K562 (cell line): ENCODE measurements at regions not wholly inside any gene's neighbourhood (a gene's known extent, or its start where the extent isn't known, plus 50 kb on each side); places are given as distances from the start of the nearest gene placed in this dataset.

Experiments
- ATAC-seq: fragments of 200-7000 bp; cut with Tn5 transposase; 3 replicates; pipeline ENCODE4 v1.9.1; 2020; ENCODE audit warnings: moderate library complexity
- BruUV-seq: library from RNA; stranded (reverse); fragments of 400-500 nt; replicated peaks from 2 replicates; lab custom pipeline; 2021; lab: Mats Ljungman, UMichigan
- CTCF ChIA-PET: fragments of 300-600 bp; formaldehyde crosslinking; extraction: SDS; loops from one replicate; lab custom pipeline; 2021; ENCODE audit warnings: low intra/inter-chr PET ratio; lab: Yijun Ruan, JAX
- POLR2A ChIA-PET: fragments of 300-600, 350-650 bp; sonication (Branson Sonifier 250); formaldehyde crosslinking; extraction: SDS; loops from one replicate; lab custom pipeline; 2021; ENCODE audit warnings: antibody characterized with exemption, inconsistent platforms; lab: Yijun Ruan, JAX
- DNase-seq, 4 experiments: peaks; one replicate each; pipeline versions ENCODE4 v3.0.0 to v3.0.0-alpha.2; 2011 to 2018; ENCODE audit warnings: low spot score in 3 of 4, mixed read lengths in 3 of 4; ENCODE audit errors: extremely low read depth in 1 of 4
- FAIRE-seq: peaks from 2 replicates; lab custom pipeline; 2011; peaks lifted over from hg19 to GRCh38; lab: Jason Lieb, UNC
- H2AFZ ChIP-seq: 2 replicates; pipeline ENCODE4 v1.6.0; 2011; ENCODE audit warnings: low read depth, low read length, control low read depth, inconsistent platforms
- H3K27ac ChIP-seq: fragments of 200-600 bp; 3 replicates; pipeline ENCODE4 v1.8.0; 2011; ENCODE audit warnings: low read depth, mild to moderate bottlenecking, control low read depth, inconsistent platforms, low read length, moderate library complexity, mixed read lengths; ENCODE audit errors: extremely low read depth
- H3K27me3 ChIP-seq, 2 experiments: fragments of 300-600 bp in 1 of 2; 2 replicates in 1 of 2; 3 replicates in 1 of 2; pipeline versions ENCODE4 v1.6.0 to v1.8.0; 2011; ENCODE audit warnings: inconsistent platforms in 2 of 2, low read length in 2 of 2, mild to moderate bottlenecking in 1 of 2, mixed read lengths in 1 of 2, moderate library complexity in 1 of 2; ENCODE audit not compliant: control insufficient read depth in 2 of 2, insufficient read depth in 2 of 2
- H3K36me3 ChIP-seq: fragments of 300-600 bp; 3 replicates; pipeline ENCODE4 v1.8.0; 2011; ENCODE audit warnings: mild to moderate bottlenecking, low read length, inconsistent platforms; ENCODE audit not compliant: control insufficient read depth, insufficient read depth
- H3K4me1 ChIP-seq, 2 experiments: fragments of 200-600 bp in 1 of 2; replicated peaks in 1 of 2; 2 replicates in 1 of 2; 3 replicates in 1 of 2; pipeline versions ENCODE4 v1.5.1 to v1.8.0; 2011; ENCODE audit warnings: inconsistent platforms in 2 of 2, low read length in 2 of 2, mild to moderate bottlenecking in 1 of 2, mixed read lengths in 1 of 2, moderate library complexity in 1 of 2; ENCODE audit not compliant: control insufficient read depth in 2 of 2, insufficient read depth in 2 of 2
- H3K4me2 ChIP-seq: 2 replicates; pipeline ENCODE4 v1.6.1; 2011; ENCODE audit warnings: low read length, control low read depth, inconsistent platforms, mixed read lengths; ENCODE audit not compliant: insufficient read depth
- H3K4me3 ChIP-seq: fragments of 200-600 bp; sonication (generic), shearing (Covaris generic); 2 replicates; pipeline ENCODE4 v1.5.1; 2016; ENCODE audit warnings: control low read depth, inconsistent platforms
- H3K79me2 ChIP-seq: fragments of 200-600 bp; 3 replicates; pipeline ENCODE4 v1.8.0; 2011; ENCODE audit warnings: low read length, inconsistent platforms; ENCODE audit not compliant: control insufficient read depth, insufficient read depth
- H3K9ac ChIP-seq, 2 experiments: 2 replicates each; pipeline versions ENCODE4 v1.6.0 to v1.6.1; 2011; ENCODE audit warnings: low read depth in 2 of 2, low read length in 2 of 2, control low read depth in 1 of 2, inconsistent platforms in 1 of 2, mild to moderate bottlenecking in 1 of 2, mixed read lengths in 1 of 2; ENCODE audit not compliant: insufficient read depth in 1 of 2
- H3K9me1 ChIP-seq: one replicate; pipeline ENCODE4 v1.6.0; 2011; ENCODE audit warnings: inconsistent platforms, mild to moderate bottlenecking, low read length, moderate library complexity; ENCODE audit not compliant: control insufficient read depth, insufficient read depth
- H3K9me3 ChIP-seq: replicated peaks from 2 replicates; pipeline ENCODE4 v1.5.1; 2011; ENCODE audit warnings: low read depth, low read length, inconsistent platforms; ENCODE audit not compliant: control insufficient read depth, insufficient read depth
- H4K20me1 ChIP-seq: replicated peaks from 2 replicates; pipeline ENCODE4 v1.6.1; 2011; ENCODE audit warnings: low read length, inconsistent platforms, mixed read lengths; ENCODE audit not compliant: control insufficient read depth, insufficient read depth
- L3MBTL2 ChIP-seq: fragments of 450-650 bp; IDR thresholded peaks from 2 replicates; pipeline ENCODE4 v1.6.1; 2016; ENCODE audit warnings: mild to moderate bottlenecking, moderate library complexity
- NR2F6 ChIP-seq: fragments of 450-650 bp; formaldehyde crosslinking; IDR thresholded peaks from 2 replicates; pipeline ENCODE4 v1.4.0; 2020; ENCODE audit warnings: mild to moderate bottlenecking
- ZEB2 ChIP-seq: fragments of 450-650 bp; IDR thresholded peaks from 2 replicates; pipeline ENCODE4 v1.6.1; 2016
- WGBS: fragments of 100-300 bp; shearing (Covaris generic); methylation state at CpG from one replicate; pipeline ENCODE4 v1.1.6; 2016; ENCODE audit warnings: low coverage, mixed read lengths; ENCODE audit not compliant: insufficient coverage; ENCODE audit errors: missing lambda C conversion rate; 5-methylcytosine and 5-hydroxymethylcytosine counted together
- in situ Hi-C: fragments of 300-500 bp; cut with MboI; formaldehyde crosslinking; loops from 4 replicates; pipeline ENCODE4 v1.15.0; 2018; ENCODE audit warnings: inconsistent platforms, mixed read lengths
- intact Hi-C: fragments of 100-400 bp; cut with micrococcal nuclease; formaldehyde crosslinking; loops from 2 replicates; pipeline ENCODE4 v1.14.2; 2022
- TF ChIP-seq, protein P1 (sequence below), 2 experiments: fragments of 450-650 bp; formaldehyde crosslinking in 1 of 2; IDR thresholded peaks; 2 replicates each; pipeline versions ENCODE4 v1.4.0 to v1.6.1; 2014 to 2020; ENCODE audit warnings: mild to moderate bottlenecking in 2 of 2, borderline replicate concordance in 1 of 2, low read depth in 1 of 2
- TF ChIP-seq, protein P2 (sequence below): fragments of 250-450 bp; sonication (Bioruptor Pico); IDR thresholded peaks from 2 replicates; pipeline ENCODE4 v1.5.0; 2021; ENCODE audit warnings: mild to moderate bottlenecking, moderate library complexity
- TF ChIP-seq, protein P3 (sequence below), 2 experiments: IDR thresholded peaks in 1 of 2; conservative IDR thresholded peaks in 1 of 2; 2 replicates each; pipeline ENCODE4 v1.6.1; 2016; ENCODE audit warnings: low read depth in 2 of 2, mild to moderate bottlenecking in 1 of 2, missing compliant biosample characterization in 1 of 2, missing genetic modification characterization in 1 of 2, moderate library complexity in 1 of 2

DNA sequence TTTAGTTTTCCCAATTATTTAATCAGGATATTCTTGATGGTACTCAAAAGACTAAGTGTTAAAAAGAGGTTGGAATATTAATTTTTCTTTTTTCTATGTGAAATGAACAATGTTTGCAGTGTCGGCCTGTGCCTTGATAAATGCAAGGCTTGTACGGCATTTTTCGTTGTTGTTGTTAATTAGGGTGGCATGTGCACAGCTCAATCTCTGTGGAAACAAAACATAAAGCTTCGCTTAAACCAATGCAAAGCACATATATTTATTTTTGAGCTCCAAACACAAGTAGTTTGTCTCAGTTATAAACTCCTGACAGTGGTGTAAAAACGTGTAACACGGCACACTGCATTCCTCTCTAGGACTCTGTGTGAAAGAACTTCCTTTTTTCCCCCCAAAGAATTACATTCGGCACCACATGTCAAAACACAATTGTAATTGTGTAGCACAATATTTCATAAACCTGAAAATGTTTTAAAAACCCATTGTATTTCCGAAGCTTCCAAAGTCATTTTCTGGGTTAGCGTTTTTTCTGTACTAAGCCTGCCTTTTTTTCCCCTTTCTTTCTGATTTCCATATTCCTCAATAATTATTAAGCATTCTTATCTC lies 498.0 kb downstream of the VRK1 start:
- ATAC-seq: no peak
- 2% methylated on average over 9 of the region's 9 CpGs for WGBS
- no TSS peak for BruUV-seq

More for the DNA sequence above, 498.0 kb downstream of the VRK1 start:
- Histone ChIP-seq H4K20me1 (no peaks in the 10 kb centered on the region), H3K9ac (no peak overlapping the region), H3K79me2 (no peaks in the 10 kb centered on the region), H2AFZ (no peak overlapping the region), H3K9me1 (no peaks in the 10 kb centered on the region), H3K27ac (no peak overlapping the region), H3K4me3 (no peak overlapping the region), H3K4me2 (no peak overlapping the region), H3K27me3 (no peaks in the 10 kb centered on the region), H3K9me3 (no peaks in the 10 kb centered on the region), H3K36me3 (no peaks in the 10 kb centered on the region), H3K4me1 (no peaks in the 10 kb centered on the region)
- no peak for DNase-seq
- TF ChIP-seq, protein P1, sequence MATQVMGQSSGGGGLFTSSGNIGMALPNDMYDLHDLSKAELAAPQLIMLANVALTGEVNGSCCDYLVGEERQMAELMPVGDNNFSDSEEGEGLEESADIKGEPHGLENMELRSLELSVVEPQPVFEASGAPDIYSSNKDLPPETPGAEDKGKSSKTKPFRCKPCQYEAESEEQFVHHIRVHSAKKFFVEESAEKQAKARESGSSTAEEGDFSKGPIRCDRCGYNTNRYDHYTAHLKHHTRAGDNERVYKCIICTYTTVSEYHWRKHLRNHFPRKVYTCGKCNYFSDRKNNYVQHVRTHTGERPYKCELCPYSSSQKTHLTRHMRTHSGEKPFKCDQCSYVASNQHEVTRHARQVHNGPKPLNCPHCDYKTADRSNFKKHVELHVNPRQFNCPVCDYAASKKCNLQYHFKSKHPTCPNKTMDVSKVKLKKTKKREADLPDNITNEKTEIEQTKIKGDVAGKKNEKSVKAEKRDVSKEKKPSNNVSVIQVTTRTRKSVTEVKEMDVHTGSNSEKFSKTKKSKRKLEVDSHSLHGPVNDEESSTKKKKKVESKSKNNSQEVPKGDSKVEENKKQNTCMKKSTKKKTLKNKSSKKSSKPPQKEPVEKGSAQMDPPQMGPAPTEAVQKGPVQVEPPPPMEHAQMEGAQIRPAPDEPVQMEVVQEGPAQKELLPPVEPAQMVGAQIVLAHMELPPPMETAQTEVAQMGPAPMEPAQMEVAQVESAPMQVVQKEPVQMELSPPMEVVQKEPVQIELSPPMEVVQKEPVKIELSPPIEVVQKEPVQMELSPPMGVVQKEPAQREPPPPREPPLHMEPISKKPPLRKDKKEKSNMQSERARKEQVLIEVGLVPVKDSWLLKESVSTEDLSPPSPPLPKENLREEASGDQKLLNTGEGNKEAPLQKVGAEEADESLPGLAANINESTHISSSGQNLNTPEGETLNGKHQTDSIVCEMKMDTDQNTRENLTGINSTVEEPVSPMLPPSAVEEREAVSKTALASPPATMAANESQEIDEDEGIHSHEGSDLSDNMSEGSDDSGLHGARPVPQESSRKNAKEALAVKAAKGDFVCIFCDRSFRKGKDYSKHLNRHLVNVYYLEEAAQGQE (IDR thresholded peaks at IDR 0.05; ENCODE audit: borderline replicate concordance): no peak
- TF ChIP-seq, protein P1 (CRISPR knock-in tag; IDR thresholded peaks at IDR 0.05; ENCODE audit: low read depth): no peak
- TF ChIP-seq ZEB2: no peak
- TF ChIP-seq, protein P2, sequence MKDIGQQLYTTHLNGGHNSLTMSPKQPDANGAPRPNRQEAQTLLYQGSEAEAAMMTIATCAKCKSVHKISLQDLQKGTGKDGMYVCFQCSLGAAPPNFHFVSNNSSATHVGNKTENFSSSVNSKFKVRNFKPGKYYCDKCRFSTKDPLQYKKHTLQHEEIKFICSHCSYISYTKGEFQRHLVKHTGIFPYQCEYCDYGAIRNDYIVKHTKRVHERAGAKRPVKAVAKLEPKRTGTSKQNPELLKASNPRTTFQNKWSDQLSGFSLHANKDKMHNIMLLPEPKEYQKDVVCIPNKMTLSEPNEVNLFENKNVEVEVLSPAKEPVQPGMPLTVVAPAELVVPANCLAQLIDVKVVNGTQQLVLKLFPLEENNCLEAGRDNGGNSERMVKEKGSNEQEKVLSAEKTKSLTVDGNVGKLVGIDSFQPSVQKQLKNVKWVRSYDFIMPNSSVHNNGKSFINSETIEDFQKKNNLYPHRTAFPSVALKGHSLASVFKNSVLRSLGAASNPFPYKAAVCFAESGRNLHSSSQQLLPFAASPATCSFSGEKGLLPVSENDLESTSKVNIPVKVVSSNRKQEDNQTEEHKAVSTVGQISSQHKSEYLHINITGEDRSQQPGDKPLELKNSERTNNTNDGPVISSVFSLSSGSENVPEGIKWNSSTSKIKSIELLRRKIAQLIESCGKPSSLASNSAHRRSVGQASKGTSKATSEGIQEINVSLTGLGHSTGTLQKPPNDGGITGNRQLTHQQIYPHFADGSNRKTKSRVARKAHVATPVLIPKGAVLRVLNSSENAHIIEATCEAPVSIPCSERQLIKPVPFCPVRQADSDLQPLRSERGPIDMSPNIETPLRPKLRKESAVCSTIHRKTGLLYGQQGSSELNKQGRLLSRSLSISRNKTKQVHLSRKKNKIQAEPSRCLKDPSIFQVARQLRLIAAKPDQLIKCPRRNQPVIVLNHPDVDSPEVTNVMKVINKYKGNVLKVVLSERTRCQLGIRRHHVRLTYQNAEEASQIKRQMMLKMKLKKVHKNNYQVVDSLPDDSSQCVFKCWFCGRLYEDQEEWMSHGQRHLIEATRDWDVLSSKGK (CRISPR knock-in tag): no peak
- no peak for TF ChIP-seq L3MBTL2
- TF ChIP-seq NR2F6 (CRISPR knock-in tag): no peak
- TF ChIP-seq, protein P3, sequence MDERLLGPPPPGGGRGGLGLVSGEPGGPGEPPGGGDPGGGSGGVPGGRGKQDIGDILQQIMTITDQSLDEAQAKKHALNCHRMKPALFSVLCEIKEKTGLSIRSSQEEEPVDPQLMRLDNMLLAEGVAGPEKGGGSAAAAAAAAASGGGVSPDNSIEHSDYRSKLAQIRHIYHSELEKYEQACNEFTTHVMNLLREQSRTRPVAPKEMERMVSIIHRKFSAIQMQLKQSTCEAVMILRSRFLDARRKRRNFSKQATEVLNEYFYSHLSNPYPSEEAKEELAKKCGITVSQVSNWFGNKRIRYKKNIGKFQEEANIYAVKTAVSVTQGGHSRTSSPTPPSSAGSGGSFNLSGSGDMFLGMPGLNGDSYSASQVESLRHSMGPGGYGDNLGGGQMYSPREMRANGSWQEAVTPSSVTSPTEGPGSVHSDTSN (CRISPR knock-in tag; IDR thresholded peaks at IDR 0.05; ENCODE audit: low read depth): no peak
- TF ChIP-seq, protein P3 (tag; conservative IDR thresholded peaks at IDR 0.05; ENCODE audit: low read depth): no peak
- FAIRE-seq: no peak
- in situ Hi-C loops: loop anchor here (25.0 kb wide), 1 partner anchor 708 kb away; no protein-coding TSS in a partner anchor
- POLR2A ChIA-PET: no interaction called here
- intact Hi-C loops: no loop called here
- CTCF ChIA-PET: no interaction called here
